ENCODE measurements at regions not wholly inside any gene's neighbourhood (a gene's known extent, or its start where the extent isn't known, plus 50 kb on each side); places are given as distances from the start of the nearest gene placed in this dataset.
"Not testable (repeated sequence)": the region's sequence is repeated elsewhere in the genome, so short reads cannot be mapped to it uniquely, and the experiment has no call there.

DNA sequence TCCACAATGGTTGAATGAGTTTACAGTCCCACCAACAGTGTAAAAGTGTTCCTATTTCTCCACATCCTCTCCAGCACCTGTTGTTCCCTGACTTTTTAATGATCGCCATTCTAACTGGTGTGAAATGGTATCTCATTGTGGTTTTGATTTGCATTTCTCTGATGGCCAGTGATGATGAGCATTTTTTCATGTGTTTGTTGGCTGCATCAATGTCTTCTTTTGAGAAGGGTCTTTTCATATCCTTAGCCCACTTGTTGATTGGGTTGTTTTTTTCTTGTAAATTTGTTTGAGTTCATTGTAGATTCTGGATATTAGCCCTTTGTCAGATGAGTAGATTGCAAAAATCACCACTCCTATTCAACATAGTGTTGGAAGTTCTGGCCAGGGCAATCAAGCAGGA lies 287.6 kb upstream of the RASGRP1 start:
- not testable (repeated sequence) for TF ChIP-seq MAX (IDR thresholded peaks at IDR 0.05); ATOH8 (CRISPR knock-in tag; IDR thresholded peaks at IDR 0.05; ENCODE audit: low read depth)
- TF ChIP-seq, protein P1, sequence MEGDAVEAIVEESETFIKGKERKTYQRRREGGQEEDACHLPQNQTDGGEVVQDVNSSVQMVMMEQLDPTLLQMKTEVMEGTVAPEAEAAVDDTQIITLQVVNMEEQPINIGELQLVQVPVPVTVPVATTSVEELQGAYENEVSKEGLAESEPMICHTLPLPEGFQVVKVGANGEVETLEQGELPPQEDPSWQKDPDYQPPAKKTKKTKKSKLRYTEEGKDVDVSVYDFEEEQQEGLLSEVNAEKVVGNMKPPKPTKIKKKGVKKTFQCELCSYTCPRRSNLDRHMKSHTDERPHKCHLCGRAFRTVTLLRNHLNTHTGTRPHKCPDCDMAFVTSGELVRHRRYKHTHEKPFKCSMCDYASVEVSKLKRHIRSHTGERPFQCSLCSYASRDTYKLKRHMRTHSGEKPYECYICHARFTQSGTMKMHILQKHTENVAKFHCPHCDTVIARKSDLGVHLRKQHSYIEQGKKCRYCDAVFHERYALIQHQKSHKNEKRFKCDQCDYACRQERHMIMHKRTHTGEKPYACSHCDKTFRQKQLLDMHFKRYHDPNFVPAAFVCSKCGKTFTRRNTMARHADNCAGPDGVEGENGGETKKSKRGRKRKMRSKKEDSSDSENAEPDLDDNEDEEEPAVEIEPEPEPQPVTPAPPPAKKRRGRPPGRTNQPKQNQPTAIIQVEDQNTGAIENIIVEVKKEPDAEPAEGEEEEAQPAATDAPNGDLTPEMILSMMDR (IDR thresholded peaks at IDR 0.05): not testable (repeated sequence)

Measured in A549 (cell line).